K562 (cell line): ENCODE measurements at regions not wholly inside any gene's neighbourhood (a gene's known extent, or its start where the extent isn't known, plus 50 kb on each side); places are given as distances from the start of the nearest gene placed in this dataset.

Experiments used
- ATAC-seq: fragments of 200-7000 bp; cut with Tn5 transposase; 3 replicates; pipeline ENCODE4 v1.9.1; 2020; ENCODE audit warnings: moderate library complexity
- BruUV-seq: library from RNA; stranded (reverse); fragments of 400-500 nt; replicated peaks from 2 replicates; lab custom pipeline; 2021; lab: Mats Ljungman, UMichigan
- CTCF ChIA-PET: fragments of 300-600 bp; formaldehyde crosslinking; extraction: SDS; loops from one replicate; lab custom pipeline; 2021; ENCODE audit warnings: low intra/inter-chr PET ratio; lab: Yijun Ruan, JAX
- POLR2A ChIA-PET: fragments of 300-600, 350-650 bp; sonication (Branson Sonifier 250); formaldehyde crosslinking; extraction: SDS; loops from one replicate; lab custom pipeline; 2021; ENCODE audit warnings: antibody characterized with exemption, inconsistent platforms; lab: Yijun Ruan, JAX
- DNase-seq, 4 experiments: peaks; one replicate each; pipeline versions ENCODE4 v3.0.0 to v3.0.0-alpha.2; 2011 to 2018; ENCODE audit warnings: low spot score in 3 of 4, mixed read lengths in 3 of 4; ENCODE audit errors: extremely low read depth in 1 of 4
- FAIRE-seq: peaks from 2 replicates; lab custom pipeline; 2011; peaks lifted over from hg19 to GRCh38; lab: Jason Lieb, UNC
- H2AFZ ChIP-seq: 2 replicates; pipeline ENCODE4 v1.6.0; 2011; ENCODE audit warnings: low read depth, low read length, control low read depth, inconsistent platforms
- H3K27ac ChIP-seq: fragments of 200-600 bp; 3 replicates; pipeline ENCODE4 v1.8.0; 2011; ENCODE audit warnings: low read depth, mild to moderate bottlenecking, control low read depth, inconsistent platforms, low read length, moderate library complexity, mixed read lengths; ENCODE audit errors: extremely low read depth
- H3K27me3 ChIP-seq, 2 experiments: fragments of 300-600 bp in 1 of 2; 2 replicates in 1 of 2; 3 replicates in 1 of 2; pipeline versions ENCODE4 v1.6.0 to v1.8.0; 2011; ENCODE audit warnings: inconsistent platforms in 2 of 2, low read length in 2 of 2, mild to moderate bottlenecking in 1 of 2, mixed read lengths in 1 of 2, moderate library complexity in 1 of 2; ENCODE audit not compliant: control insufficient read depth in 2 of 2, insufficient read depth in 2 of 2
- H3K36me3 ChIP-seq: fragments of 300-600 bp; 3 replicates; pipeline ENCODE4 v1.8.0; 2011; ENCODE audit warnings: mild to moderate bottlenecking, low read length, inconsistent platforms; ENCODE audit not compliant: control insufficient read depth, insufficient read depth
- H3K4me1 ChIP-seq, 2 experiments: fragments of 200-600 bp in 1 of 2; replicated peaks in 1 of 2; 2 replicates in 1 of 2; 3 replicates in 1 of 2; pipeline versions ENCODE4 v1.5.1 to v1.8.0; 2011; ENCODE audit warnings: inconsistent platforms in 2 of 2, low read length in 2 of 2, mild to moderate bottlenecking in 1 of 2, mixed read lengths in 1 of 2, moderate library complexity in 1 of 2; ENCODE audit not compliant: control insufficient read depth in 2 of 2, insufficient read depth in 2 of 2
- H3K4me2 ChIP-seq: 2 replicates; pipeline ENCODE4 v1.6.1; 2011; ENCODE audit warnings: low read length, control low read depth, inconsistent platforms, mixed read lengths; ENCODE audit not compliant: insufficient read depth
- H3K4me3 ChIP-seq: fragments of 200-600 bp; sonication (generic), shearing (Covaris generic); 2 replicates; pipeline ENCODE4 v1.5.1; 2016; ENCODE audit warnings: control low read depth, inconsistent platforms
- H3K79me2 ChIP-seq: fragments of 200-600 bp; 3 replicates; pipeline ENCODE4 v1.8.0; 2011; ENCODE audit warnings: low read length, inconsistent platforms; ENCODE audit not compliant: control insufficient read depth, insufficient read depth
- H3K9ac ChIP-seq, 2 experiments: 2 replicates each; pipeline versions ENCODE4 v1.6.0 to v1.6.1; 2011; ENCODE audit warnings: low read depth in 2 of 2, low read length in 2 of 2, control low read depth in 1 of 2, inconsistent platforms in 1 of 2, mild to moderate bottlenecking in 1 of 2, mixed read lengths in 1 of 2; ENCODE audit not compliant: insufficient read depth in 1 of 2
- H3K9me1 ChIP-seq: one replicate; pipeline ENCODE4 v1.6.0; 2011; ENCODE audit warnings: inconsistent platforms, mild to moderate bottlenecking, low read length, moderate library complexity; ENCODE audit not compliant: control insufficient read depth, insufficient read depth
- H3K9me3 ChIP-seq: replicated peaks from 2 replicates; pipeline ENCODE4 v1.5.1; 2011; ENCODE audit warnings: low read depth, low read length, inconsistent platforms; ENCODE audit not compliant: control insufficient read depth, insufficient read depth
- H4K20me1 ChIP-seq: replicated peaks from 2 replicates; pipeline ENCODE4 v1.6.1; 2011; ENCODE audit warnings: low read length, inconsistent platforms, mixed read lengths; ENCODE audit not compliant: control insufficient read depth, insufficient read depth
- ESRRA ChIP-seq: fragments of 450-650 bp; IDR thresholded peaks from 2 replicates; pipeline ENCODE4 v1.6.1; 2014; ENCODE audit warnings: low read depth, mild to moderate bottlenecking, moderate library complexity, borderline replicate concordance
- ILF3 ChIP-seq: fragments of 450-650 bp; IDR thresholded peaks from 2 replicates; pipeline ENCODE4 v1.6.1; 2018; ENCODE audit warnings: antibody characterized with exemption, mild to moderate bottlenecking, moderate library complexity, borderline replicate concordance
- NCOR1 ChIP-seq: fragments of 450-650 bp; IDR thresholded peaks from 2 replicates; pipeline ENCODE4 v1.6.1; 2016; ENCODE audit warnings: mild to moderate bottlenecking, moderate library complexity
- SIN3B ChIP-seq: fragments of 450-650 bp; IDR thresholded peaks from 2 replicates; pipeline ENCODE4 v1.6.1; 2017; ENCODE audit warnings: low read depth, mild to moderate bottlenecking, moderate library complexity
- SIRT6 ChIP-seq: IDR thresholded peaks from one replicate; pipeline ENCODE4 v1.6.1; 2012; ENCODE audit warnings: low read depth, mild to moderate bottlenecking, control low read depth, inconsistent platforms, low read length, moderate library complexity
- TAF15 ChIP-seq: fragments of 200-400 bp; formaldehyde crosslinking; IDR thresholded peaks from 2 replicates; pipeline ENCODE4 v1.6.1; 2017; ENCODE audit warnings: mild to moderate bottlenecking, low read depth, low read length, moderate library complexity
- ZNF764 ChIP-seq: fragments of 250-450 bp; sonication (Bioruptor Pico); IDR thresholded peaks from 2 replicates; pipeline ENCODE4 v1.4.0; 2020; ENCODE audit warnings: low read depth, mild to moderate bottlenecking, moderate library complexity
- WGBS: fragments of 100-300 bp; shearing (Covaris generic); methylation state at CpG from one replicate; pipeline ENCODE4 v1.1.6; 2016; ENCODE audit warnings: low coverage, mixed read lengths; ENCODE audit not compliant: insufficient coverage; ENCODE audit errors: missing lambda C conversion rate; 5-methylcytosine and 5-hydroxymethylcytosine counted together
- in situ Hi-C: fragments of 300-500 bp; cut with MboI; formaldehyde crosslinking; loops from 4 replicates; pipeline ENCODE4 v1.15.0; 2018; ENCODE audit warnings: inconsistent platforms, mixed read lengths
- intact Hi-C: fragments of 100-400 bp; cut with micrococcal nuclease; formaldehyde crosslinking; loops from 2 replicates; pipeline ENCODE4 v1.14.2; 2022
- TF ChIP-seq, protein P1 (sequence below): sonication (generic); formaldehyde crosslinking; IDR thresholded peaks from 2 replicates; pipeline ENCODE4 v1.8.0; 2022; ENCODE audit warnings: mild to moderate bottlenecking, missing genetic modification reagents
- TF ChIP-seq, protein P2 (sequence below): fragments of 250-450 bp; sonication (Bioruptor Pico); IDR thresholded peaks from 2 replicates; pipeline ENCODE4 v1.6.1; 2021; ENCODE audit warnings: mild to moderate bottlenecking

DNA sequence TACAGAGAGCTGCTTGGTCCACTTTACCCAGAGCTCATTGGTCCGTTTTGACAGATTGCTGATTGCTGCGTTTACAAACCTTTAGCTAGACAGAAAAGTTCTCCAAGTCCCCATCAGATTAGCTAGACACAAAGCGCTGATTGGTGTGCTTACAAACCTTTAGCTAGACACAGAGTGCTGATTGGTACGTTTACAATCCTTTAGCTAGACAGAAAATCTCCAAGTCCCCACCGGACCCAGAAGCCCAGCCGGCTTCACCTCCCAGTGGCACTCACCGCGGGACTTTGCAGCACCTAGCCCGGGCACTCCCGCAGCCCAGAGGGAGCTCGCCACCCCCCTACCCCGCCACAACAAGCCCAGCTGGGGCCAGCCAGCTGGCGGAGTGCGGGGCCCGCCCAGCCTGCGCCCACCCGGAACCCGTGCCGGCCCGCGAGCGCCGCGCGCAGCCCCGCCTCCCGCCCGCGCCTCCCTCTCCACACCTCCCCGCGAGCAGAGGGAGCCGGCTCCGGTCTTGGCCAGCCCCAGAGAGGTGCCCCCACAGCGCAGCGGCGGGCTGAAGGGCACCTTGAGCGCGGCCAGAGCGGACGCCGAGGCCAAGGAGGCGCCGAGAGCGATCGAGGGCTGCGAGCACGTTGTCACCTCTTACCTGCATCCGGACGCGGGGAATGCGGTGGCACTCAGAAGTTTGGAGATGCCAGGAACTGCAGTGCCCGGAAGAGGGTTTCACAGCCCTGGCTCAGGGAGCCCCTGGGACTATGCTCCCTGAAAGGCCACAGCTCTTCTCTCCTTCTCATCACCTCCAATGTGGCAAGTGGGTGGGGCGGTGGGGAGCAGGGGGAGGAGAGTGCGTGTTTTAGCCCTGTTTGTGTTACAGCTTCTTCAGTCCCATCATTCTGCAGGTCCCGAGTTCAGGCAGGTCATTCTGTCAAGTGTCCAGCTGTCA lies 1504.5 kb downstream of the CDH11 start:
- BruUV-seq, result no TSS peak
- H3K27me3 ChIP-seq, result no peaks in the 10 kb centered on the region
- H3K9me3 ChIP-seq, result no peaks in the 10 kb centered on the region
- CTCF ChIA-PET, result no interaction called here
- H3K9me1 ChIP-seq, result no peaks in the 10 kb centered on the region
- intact Hi-C loops (no loop called here), in situ Hi-C loops (no loop called here)
- no peaks in the 10 kb centered on the region for H3K79me2 ChIP-seq
- no peak overlapping the region for H2AFZ ChIP-seq
- no peak overlapping the region for H3K4me2 ChIP-seq
- DNase-seq, result no peak
- H3K4me3 ChIP-seq, result no peak overlapping the region
- no peaks in the 10 kb centered on the region for H3K36me3 ChIP-seq
- H4K20me1 ChIP-seq, result no peaks in the 10 kb centered on the region
- ATAC-seq, result no peak
- POLR2A ChIA-PET, result no interaction called here
- WGBS, result 7% methylated on average over 17 of the region's 55 CpGs
- H3K4me1 ChIP-seq, result no peaks in the 10 kb centered on the region
- TF ChIP-seq ESRRA (no peak), NCOR1 (no peak), ZNF764 (CRISPR knock-in tag) (no peak), SIRT6 (no peak), TAF15 (no peak), SIN3B (no peak), ILF3 (no peak)
- TF ChIP-seq, protein P1, sequence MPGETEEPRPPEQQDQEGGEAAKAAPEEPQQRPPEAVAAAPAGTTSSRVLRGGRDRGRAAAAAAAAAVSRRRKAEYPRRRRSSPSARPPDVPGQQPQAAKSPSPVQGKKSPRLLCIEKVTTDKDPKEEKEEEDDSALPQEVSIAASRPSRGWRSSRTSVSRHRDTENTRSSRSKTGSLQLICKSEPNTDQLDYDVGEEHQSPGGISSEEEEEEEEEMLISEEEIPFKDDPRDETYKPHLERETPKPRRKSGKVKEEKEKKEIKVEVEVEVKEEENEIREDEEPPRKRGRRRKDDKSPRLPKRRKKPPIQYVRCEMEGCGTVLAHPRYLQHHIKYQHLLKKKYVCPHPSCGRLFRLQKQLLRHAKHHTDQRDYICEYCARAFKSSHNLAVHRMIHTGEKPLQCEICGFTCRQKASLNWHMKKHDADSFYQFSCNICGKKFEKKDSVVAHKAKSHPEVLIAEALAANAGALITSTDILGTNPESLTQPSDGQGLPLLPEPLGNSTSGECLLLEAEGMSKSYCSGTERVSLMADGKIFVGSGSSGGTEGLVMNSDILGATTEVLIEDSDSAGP (CRISPR knock-in tag), result no peak
- TF ChIP-seq, protein P2, sequence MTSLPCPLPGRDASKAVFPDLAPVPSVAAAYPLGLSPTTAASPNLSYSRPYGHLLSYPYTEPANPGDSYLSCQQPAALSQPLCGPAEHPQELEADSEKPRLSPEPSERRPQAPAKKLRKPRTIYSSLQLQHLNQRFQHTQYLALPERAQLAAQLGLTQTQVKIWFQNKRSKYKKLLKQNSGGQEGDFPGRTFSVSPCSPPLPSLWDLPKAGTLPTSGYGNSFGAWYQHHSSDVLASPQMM, result no peak
- TF ChIP-seq, all 486 proteins: peak for 0
- Histone ChIP-seq H3K9ac (no peak overlapping the region), H3K27ac (no peak overlapping the region)
- no peak for FAIRE-seq
